Ovary (tissue), 3 donors: ENCODE measurements at regions not wholly inside any gene's neighbourhood (a gene's known extent, or its start where the extent isn't known, plus 50 kb on each side); places are given as distances from the start of the nearest gene placed in this dataset.

Experiments
- CTCF ChIP-seq, 3 donors: fragments of 450-650 bp in 2 of 3; fragments of 200-600 bp in 1 of 3; IDR thresholded peaks; one replicate each; pipeline versions ENCODE4 v1.5.1 to v1.8.0; 2016 to 2022; ENCODE audit warnings: antibody characterized with exemption in 3 of 3, mild to moderate bottlenecking in 1 of 3
- EP300 ChIP-seq: sonication (generic); formaldehyde crosslinking; IDR thresholded peaks from one replicate; pipeline ENCODE4 v1.6.1; 2017; ENCODE audit warnings: antibody characterized with exemption
- donor health status: DM: no; HTN: no; CAD: no.

- no peak for TF ChIP-seq EP300
- TF ChIP-seq CTCF (IDR thresholded peaks at IDR 0.05), result no peak
Observed at GRCh38 chrX:142043196-142043595, 139.5 kb downstream of the MAGEC1 start.
